VCaP (cell line): ENCODE measurements at regions not wholly inside any gene's neighbourhood (a gene's known extent, or its start where the extent isn't known, plus 50 kb on each side); places are given as distances from the start of the nearest gene placed in this dataset.

Experiments used
- H3K27ac ChIP-seq: fragments of 450-650 bp; 2 replicates; pipeline ENCODE4 v1.5.1; 2017
- TF ChIP-seq, protein P1 (sequence below): fragments of 450-650 bp; conservative IDR thresholded peaks from 2 replicates; pipeline ENCODE4 v1.5.1; 2017; ENCODE audit warnings: mild to moderate bottlenecking, moderate library complexity

DNA sequence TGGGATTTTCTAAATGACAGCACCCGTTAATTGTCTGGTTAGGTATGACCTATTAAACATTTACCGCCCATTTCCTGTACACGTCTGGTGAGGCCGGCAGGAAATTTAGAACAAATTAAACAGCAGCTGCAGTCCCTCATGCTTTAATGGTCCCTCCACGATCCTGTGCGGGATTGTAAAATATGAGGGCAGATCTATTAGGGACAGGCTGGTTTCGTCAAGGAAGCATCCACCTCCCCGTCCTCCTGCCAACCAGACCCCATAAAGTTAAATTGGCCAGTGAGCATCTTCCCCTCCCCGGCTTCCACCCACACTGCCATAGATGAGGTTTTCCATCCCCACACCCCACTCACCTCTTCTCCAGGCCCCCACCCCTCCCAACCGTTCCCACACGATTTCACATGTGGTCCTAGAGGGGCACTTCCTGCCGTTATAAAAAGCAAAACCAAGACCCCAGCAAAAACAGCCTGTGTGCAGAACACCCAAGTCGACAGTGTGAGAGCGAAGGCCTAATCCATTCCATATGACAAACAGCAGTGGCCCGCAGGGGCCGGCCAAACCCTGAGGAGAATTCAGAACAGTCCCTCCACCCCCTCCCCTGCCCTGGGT, 331.9 kb downstream of the FOXL1 start:
- no peak overlapping the region for H3K27ac ChIP-seq
- TF ChIP-seq, protein P1, sequence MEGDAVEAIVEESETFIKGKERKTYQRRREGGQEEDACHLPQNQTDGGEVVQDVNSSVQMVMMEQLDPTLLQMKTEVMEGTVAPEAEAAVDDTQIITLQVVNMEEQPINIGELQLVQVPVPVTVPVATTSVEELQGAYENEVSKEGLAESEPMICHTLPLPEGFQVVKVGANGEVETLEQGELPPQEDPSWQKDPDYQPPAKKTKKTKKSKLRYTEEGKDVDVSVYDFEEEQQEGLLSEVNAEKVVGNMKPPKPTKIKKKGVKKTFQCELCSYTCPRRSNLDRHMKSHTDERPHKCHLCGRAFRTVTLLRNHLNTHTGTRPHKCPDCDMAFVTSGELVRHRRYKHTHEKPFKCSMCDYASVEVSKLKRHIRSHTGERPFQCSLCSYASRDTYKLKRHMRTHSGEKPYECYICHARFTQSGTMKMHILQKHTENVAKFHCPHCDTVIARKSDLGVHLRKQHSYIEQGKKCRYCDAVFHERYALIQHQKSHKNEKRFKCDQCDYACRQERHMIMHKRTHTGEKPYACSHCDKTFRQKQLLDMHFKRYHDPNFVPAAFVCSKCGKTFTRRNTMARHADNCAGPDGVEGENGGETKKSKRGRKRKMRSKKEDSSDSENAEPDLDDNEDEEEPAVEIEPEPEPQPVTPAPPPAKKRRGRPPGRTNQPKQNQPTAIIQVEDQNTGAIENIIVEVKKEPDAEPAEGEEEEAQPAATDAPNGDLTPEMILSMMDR: no peak

GRCh38 chr16:86911437-86911958, 333.1 kb downstream of the FOXL1 start:
- H3K27ac ChIP-seq: no peak overlapping the region
- TF ChIP-seq, protein P1: no peak

- TF ChIP-seq, protein P1: no peak
- no peak overlapping the region for H3K27ac ChIP-seq
These were observed 335.5 kb downstream of the FOXL1 start for GRCh38 chr16:86913886-86914285.

- TF ChIP-seq, protein P1: no peak
These were observed 336.7 kb downstream of the FOXL1 start for GRCh38 chr16:86914876-86915717.

GRCh38 chr16:86917471-86918365, 339.4 kb downstream of the FOXL1 start:
- TF ChIP-seq, protein P1: no peak
- no peak overlapping the region for H3K27ac ChIP-seq

More at GRCh38 chr16:86914876-86915717, 336.7 kb downstream of the FOXL1 start:
- H3K27ac ChIP-seq: no peak overlapping the region

GRCh38 chr16:86918637-86919036, 340.3 kb downstream of the FOXL1 start:
- TF ChIP-seq, protein P1: no peak

More at GRCh38 chr16:86918637-86919036, 340.3 kb downstream of the FOXL1 start:
- no peak overlapping the region for H3K27ac ChIP-seq
